AG04449 (cell line): ENCODE measurements at regions not wholly inside any gene's neighbourhood (a gene's known extent, or its start where the extent isn't known, plus 50 kb on each side); places are given as distances from the start of the nearest gene placed in this dataset.

Source experiments
- CTCF ChIA-PET: fragments of 350-600 bp; formaldehyde crosslinking; extraction: SDS; loops from one replicate; lab custom pipeline; 2021; ENCODE audit warnings: antibody characterized with exemption; lab: Yijun Ruan, JAX
- POLR2A ChIA-PET: fragments of 400-600, 350-600 bp; formaldehyde crosslinking; extraction: SDS; loops from one replicate; lab custom pipeline; 2020; ENCODE audit warnings: antibody characterized with exemption, inconsistent platforms; lab: Yijun Ruan, JAX
- DNase-seq: peaks from one replicate; pipeline ENCODE4 v3.0.0-alpha.2; 2010; ENCODE audit warnings: low read depth, low spot score
- H3K4me3 ChIP-seq: 2 replicates; pipeline ENCODE4 v1.5.1; 2011; ENCODE audit warnings: low read depth, mild to moderate bottlenecking, control low read depth, low read length
- CTCF ChIP-seq: IDR thresholded peaks from one replicate; pipeline ENCODE4 v1.5.1; 2011; ENCODE audit warnings: mild to moderate bottlenecking, moderate library complexity, low read length, control low read depth, inconsistent platforms; ENCODE audit not compliant: insufficient read depth; ENCODE audit errors: missing control alignments

GRCh38 chr10:10623958-10624566 is 393.6 kb upstream of the CELF2 start:
- ChIA-PET POLR2A (no interaction called here), CTCF (no interaction called here)
- DNase-seq = no peak
- H3K4me3 ChIP-seq = no peak overlapping the region
- no peak for TF ChIP-seq CTCF

GRCh38 chr10:10624567-10624962 is 393.1 kb upstream of the CELF2 start:
- H3K4me3 ChIP-seq = no peak overlapping the region
- POLR2A ChIA-PET = no interaction called here
- CTCF ChIA-PET = no interaction called here
- no peak for TF ChIP-seq CTCF
- no peak for DNase-seq

- no peak for TF ChIP-seq CTCF
- ChIA-PET CTCF (interaction anchor here (0.5 kb wide), 1 partner anchor 130 kb away, joined by 3 read pairs; no protein-coding TSS in a partner anchor), POLR2A (no interaction called here)
- H3K4me3 ChIP-seq = no peak overlapping the region
- no peak for DNase-seq
Measured at GRCh38 chr10:10625491-10625890, 392.2 kb upstream of the CELF2 start.

- no peak for TF ChIP-seq CTCF
- no peak for DNase-seq
- no peak overlapping the region for H3K4me3 ChIP-seq
- ChIA-PET POLR2A (no interaction called here), CTCF (no interaction called here)
Measured at GRCh38 chr10:10626734-10627133, 390.9 kb upstream of the CELF2 start.

- CTCF ChIA-PET = no interaction called here
- DNase-seq = no peak
- TF ChIP-seq CTCF = no peak
- POLR2A ChIA-PET = no interaction called here
- no peak overlapping the region for H3K4me3 ChIP-seq
Measured at GRCh38 chr10:10627414-10627813, 390.3 kb upstream of the CELF2 start.

GRCh38 chr10:10629512-10629911 is 388.2 kb upstream of the CELF2 start:
- ChIA-PET POLR2A (no interaction called here), CTCF (no interaction called here)
- no peak overlapping the region for H3K4me3 ChIP-seq
- no peak for TF ChIP-seq CTCF
- no peak for DNase-seq
